ENCODE measurements at regions not wholly inside any gene's neighbourhood (a gene's known extent, or its start where the extent isn't known, plus 50 kb on each side); places are given as distances from the start of the nearest gene placed in this dataset.

- TF ChIP-seq POLR2A (IDR thresholded peaks at IDR 0.05) (no peak), CTCF (IDR thresholded peaks at IDR 0.05) (no peak)
Observed at GRCh38 chr4:134313591-134313990, 112.0 kb upstream of the PABPC4L start.

Data from prostate gland (tissue), 2 donors.